ENCODE measurements at regions not wholly inside any gene's neighbourhood (a gene's known extent, or its start where the extent isn't known, plus 50 kb on each side); places are given as distances from the start of the nearest gene placed in this dataset.

- DNase-seq: no peak
- H3K27me3 ChIP-seq (ENCODE audit: low read depth): peaks cover 10% of the 10 kb centered on the region
- TF ChIP-seq CTCF (IDR thresholded peaks at IDR 0.05; ENCODE audit: borderline replicate concordance): no peak
- peaks cover 14% of the 10 kb centered on the region for H3K9me3 ChIP-seq (replicated peaks)
- no peak overlapping the region for H3K27ac ChIP-seq (replicated peaks)
- no peaks in the 10 kb centered on the region for H3K36me3 ChIP-seq
- H3K4me3 ChIP-seq: no peak overlapping the region
- intact Hi-C loops (cut with micrococcal nuclease): no loop called here
- H3K4me1 ChIP-seq: no peaks in the 10 kb centered on the region
Observed at GRCh38 chr19:28619816-28620429, 593.0 kb downstream of the UQCRFS1 start.

- Histone ChIP-seq H3K27ac (replicated peaks) (no peak overlapping the region), H3K4me3 (no peak overlapping the region), H3K4me1 (no peaks in the 10 kb centered on the region), H3K36me3 (no peaks in the 10 kb centered on the region), H3K27me3 (ENCODE audit: low read depth) (peaks cover 9% of the 10 kb centered on the region), H3K9me3 (replicated peaks) (peaks cover 28% of the 10 kb centered on the region)
- intact Hi-C loops (cut with micrococcal nuclease): no loop called here
- DNase-seq: no peak
- TF ChIP-seq CTCF (IDR thresholded peaks at IDR 0.05; ENCODE audit: borderline replicate concordance): no peak
Observed at GRCh38 chr19:28618504-28618903, 594.4 kb downstream of the UQCRFS1 start.

- Histone ChIP-seq H3K27ac (replicated peaks) (no peak overlapping the region), H3K27me3 (ENCODE audit: low read depth) (peaks cover 9% of the 10 kb centered on the region), H3K4me1 (no peaks in the 10 kb centered on the region), H3K9me3 (replicated peaks) (peaks cover 29% of the 10 kb centered on the region), H3K36me3 (no peaks in the 10 kb centered on the region), H3K4me3 (no peak overlapping the region)
- intact Hi-C loops (cut with micrococcal nuclease): no loop called here
- no peak for TF ChIP-seq CTCF (IDR thresholded peaks at IDR 0.05; ENCODE audit: borderline replicate concordance)
- no peak for DNase-seq
Observed at GRCh38 chr19:28615966-28616365, 597.0 kb downstream of the UQCRFS1 start.

- intact Hi-C loops (cut with micrococcal nuclease): no loop called here
- no peak overlapping the region for H3K4me3 ChIP-seq
- TF ChIP-seq CTCF (IDR thresholded peaks at IDR 0.05; ENCODE audit: borderline replicate concordance): no peak
- H3K9me3 ChIP-seq (replicated peaks): peaks cover 29% of the 10 kb centered on the region
- peaks cover 9% of the 10 kb centered on the region for H3K27me3 ChIP-seq (ENCODE audit: low read depth)
- H3K36me3 ChIP-seq: no peaks in the 10 kb centered on the region
- no peaks in the 10 kb centered on the region for H3K4me1 ChIP-seq
- H3K27ac ChIP-seq (replicated peaks): no peak overlapping the region
- no peak for DNase-seq
Observed at GRCh38 chr19:28615546-28615916, 597.4 kb downstream of the UQCRFS1 start.

GRCh38 chr19:28614634-28615545, 598.1 kb downstream of the UQCRFS1 start:
- no peak for TF ChIP-seq CTCF (IDR thresholded peaks at IDR 0.05; ENCODE audit: borderline replicate concordance)
- H3K27me3 ChIP-seq (ENCODE audit: low read depth): peaks cover 9% of the 10 kb centered on the region
- no peak overlapping the region for H3K27ac ChIP-seq (replicated peaks)
- no peaks in the 10 kb centered on the region for H3K36me3 ChIP-seq
- no peaks in the 10 kb centered on the region for H3K4me1 ChIP-seq
- H3K9me3 ChIP-seq (replicated peaks): peaks cover 29% of the 10 kb centered on the region
- no peak for DNase-seq
- H3K4me3 ChIP-seq: no peak overlapping the region
- intact Hi-C loops (cut with micrococcal nuclease): no loop called here

Data from left ventricle myocardium inferior (tissue), 1 donor.